GM18909 (cell line): ENCODE measurements at regions not wholly inside any gene's neighbourhood (a gene's known extent, or its start where the extent isn't known, plus 50 kb on each side); places are given as distances from the start of the nearest gene placed in this dataset.

ENCODE experiments used
- ATAC-seq: cut with Tn5 transposase; IDR thresholded peaks from one replicate; pipeline ENCODE4 v1.9.1; 2021; ENCODE audit warnings: mild to moderate bottlenecking; ENCODE audit not compliant: unreplicated experiment, poor library complexity

GRCh38 chr4:124212815-124213630 lies 499.5 kb downstream of the ANKRD50 start:
- ATAC-seq = no peak

GRCh38 chr4:124219389-124219788 lies 493.1 kb downstream of the ANKRD50 start:
- no peak for ATAC-seq

- ATAC-seq = no peak
These were observed 488.3 kb downstream of the ANKRD50 start for GRCh38 chr4:124224256-124224655.

GRCh38 chr4:124227981-124228380 lies 484.6 kb downstream of the ANKRD50 start:
- no peak for ATAC-seq

GRCh38 chr4:124230268-124230667 lies 482.3 kb downstream of the ANKRD50 start:
- no peak for ATAC-seq

GRCh38 chr4:124234771-124235170 lies 477.8 kb downstream of the ANKRD50 start:
- ATAC-seq = no peak

- no peak for ATAC-seq
These were observed 468.7 kb downstream of the ANKRD50 start for GRCh38 chr4:124243671-124244366.

GRCh38 chr4:124253080-124253479 lies 459.5 kb downstream of the ANKRD50 start:
- no peak for ATAC-seq

- ATAC-seq = peak; percentile 92
These were observed 450.0 kb downstream of the ANKRD50 start for GRCh38 chr4:124262211-124263179.

GRCh38 chr4:124265701-124266100 lies 446.8 kb downstream of the ANKRD50 start:
- ATAC-seq = no peak

GRCh38 chr4:124266721-124267120 lies 445.8 kb downstream of the ANKRD50 start:
- no peak for ATAC-seq

- ATAC-seq = no peak
These were observed 436.1 kb downstream of the ANKRD50 start for GRCh38 chr4:124276461-124276860.

GRCh38 chr4:124277691-124278090 lies 434.8 kb downstream of the ANKRD50 start:
- ATAC-seq = no peak

GRCh38 chr4:124278477-124278876 lies 434.1 kb downstream of the ANKRD50 start:
- ATAC-seq = no peak

- no peak for ATAC-seq
These were observed 432.8 kb downstream of the ANKRD50 start for GRCh38 chr4:124279741-124280140.

- ATAC-seq = no peak
These were observed 430.1 kb downstream of the ANKRD50 start for GRCh38 chr4:124282301-124282898.

GRCh38 chr4:124288706-124289486 lies 423.6 kb downstream of the ANKRD50 start:
- no peak for ATAC-seq

GRCh38 chr4:124290678-124291077 lies 421.9 kb downstream of the ANKRD50 start:
- no peak for ATAC-seq

- no peak for ATAC-seq
These were observed 417.1 kb downstream of the ANKRD50 start for GRCh38 chr4:124295413-124295812.
